Hippocampal formation (tissue), 2 donors: ENCODE measurements at regions not wholly inside any gene's neighbourhood (a gene's known extent, or its start where the extent isn't known, plus 50 kb on each side); places are given as distances from the start of the nearest gene placed in this dataset.
"Not testable (repeated sequence)": the region's sequence is repeated elsewhere in the genome, so short reads cannot be mapped to it uniquely, and the experiment has no call there.

Experiments
- DNase-seq, 2 donors: peaks; one replicate each; lab custom pipeline; 2025; lab: John Stamatoyannopoulos, UW

- DNase-seq, result no peak
These were observed 89.6 kb upstream of the BASP1 start for GRCh38 chr5:17127743-17128231.

- no peak for DNase-seq
These were observed 88.2 kb upstream of the BASP1 start for GRCh38 chr5:17129093-17129849.

DNA sequence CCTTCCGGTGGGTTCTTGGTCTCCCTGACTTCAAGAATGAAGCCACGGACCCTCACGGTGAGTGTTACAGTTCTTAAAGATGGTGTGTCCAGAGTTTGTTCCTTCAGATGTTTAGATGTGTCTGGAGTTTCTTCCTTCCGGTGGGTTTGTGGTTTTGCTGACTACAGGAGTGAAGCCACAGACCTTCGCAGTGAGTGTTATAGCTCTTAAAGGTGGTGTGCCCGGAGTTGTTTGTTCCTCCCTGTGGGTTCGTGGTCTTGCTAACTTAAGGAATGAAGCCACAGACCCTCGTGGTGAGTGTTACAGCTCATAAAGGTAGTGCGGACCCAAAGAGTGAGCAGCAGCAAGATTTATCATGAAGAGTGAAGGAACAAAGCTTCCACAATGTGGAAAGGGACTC is 87.1 kb upstream of the BASP1 start:
- DNase-seq, result not testable (repeated sequence)

DNA sequence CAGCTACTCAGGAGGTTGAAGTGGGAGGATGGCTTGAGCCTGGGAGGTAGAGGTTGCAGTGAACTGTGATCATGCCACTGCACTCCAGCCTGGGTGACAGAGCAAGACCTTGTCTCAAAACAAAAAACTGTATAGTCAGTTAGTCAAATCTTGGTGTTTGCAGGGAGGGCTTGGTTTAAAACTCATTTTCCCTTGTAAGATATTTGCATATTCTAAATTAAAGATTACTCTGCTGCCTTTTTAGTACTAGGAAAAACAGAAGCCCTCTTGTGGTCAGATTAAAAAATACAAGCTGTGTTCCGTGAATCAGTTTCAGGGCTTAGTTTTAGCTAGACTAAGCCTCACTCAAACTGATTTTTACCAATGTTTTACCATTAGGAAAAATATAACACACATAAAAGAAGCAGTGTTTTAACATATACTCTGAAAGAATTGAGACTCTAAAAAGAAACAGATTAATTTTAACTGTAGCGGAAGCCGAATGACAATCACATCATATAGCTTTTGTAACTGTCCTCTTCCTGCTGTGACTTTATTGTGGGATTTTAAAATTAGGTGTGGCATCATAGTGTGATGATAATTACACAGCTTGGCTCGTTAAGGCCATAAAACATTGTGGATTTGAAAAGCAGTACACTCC is 84.9 kb upstream of the BASP1 start:
- DNase-seq, result peak in 1 of 2 donors; percentile 35

DNA sequence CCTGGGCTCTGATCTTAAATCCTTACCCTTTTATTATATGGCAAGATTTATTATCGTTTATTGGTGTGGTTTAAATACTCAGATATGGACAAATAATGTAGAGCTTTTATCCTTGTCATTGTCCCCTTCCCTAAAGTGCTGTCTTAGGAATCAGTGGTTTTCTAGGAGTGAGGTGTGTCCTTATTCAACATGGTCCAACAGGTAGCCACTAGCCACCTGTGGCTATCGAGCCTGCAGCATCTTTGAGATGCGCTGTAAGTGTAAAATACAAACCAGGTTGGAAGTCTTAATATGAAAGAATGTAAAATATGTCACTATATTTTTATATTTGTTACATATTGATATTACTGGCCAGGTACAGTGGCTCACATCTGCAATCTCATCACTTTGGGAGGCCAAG is 82.4 kb upstream of the BASP1 start:
- no peak for DNase-seq

DNA sequence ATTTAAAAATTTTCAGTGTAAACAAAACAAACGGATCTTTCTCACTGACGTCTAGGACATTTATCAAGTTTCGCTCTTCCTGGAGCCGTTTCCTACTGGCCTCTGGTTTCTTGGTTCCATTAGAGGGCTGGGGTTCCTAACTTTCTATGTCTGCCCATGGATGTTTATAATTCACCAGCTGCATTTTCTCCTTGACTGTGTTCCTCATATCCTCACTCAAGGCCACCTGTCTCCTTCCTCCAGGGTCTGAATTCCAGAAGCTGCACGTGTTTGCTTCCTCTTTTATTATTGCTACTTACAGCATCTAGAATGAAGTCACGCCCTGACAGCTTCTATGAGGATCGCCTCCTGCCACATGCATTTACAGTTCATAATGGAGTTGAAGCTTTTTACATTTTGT is 74.1 kb upstream of the BASP1 start:
- no peak for DNase-seq

GRCh38 chr5:17146280-17146841 is 71.1 kb upstream of the BASP1 start:
- DNase-seq, result no peak

DNA sequence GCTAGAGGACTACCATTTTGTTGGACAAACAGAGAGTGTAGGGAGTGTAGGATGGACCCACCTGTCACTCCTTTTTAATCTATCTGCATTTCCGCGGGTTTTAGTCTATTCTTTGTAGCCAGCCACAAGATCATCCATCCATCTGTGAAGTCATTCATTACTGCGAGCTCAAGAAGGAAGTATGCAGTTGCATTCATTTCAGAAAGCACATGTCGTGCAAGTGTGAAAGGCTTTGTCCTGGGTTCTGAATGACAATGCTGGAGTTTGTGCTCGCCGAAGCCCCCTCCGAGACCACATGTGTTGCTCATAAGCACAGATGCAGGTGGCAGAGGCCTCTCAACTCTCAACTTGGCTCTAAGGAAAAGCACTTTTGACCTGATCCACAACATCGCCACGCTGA is 70.3 kb upstream of the BASP1 start:
- DNase-seq, result no peak

DNA sequence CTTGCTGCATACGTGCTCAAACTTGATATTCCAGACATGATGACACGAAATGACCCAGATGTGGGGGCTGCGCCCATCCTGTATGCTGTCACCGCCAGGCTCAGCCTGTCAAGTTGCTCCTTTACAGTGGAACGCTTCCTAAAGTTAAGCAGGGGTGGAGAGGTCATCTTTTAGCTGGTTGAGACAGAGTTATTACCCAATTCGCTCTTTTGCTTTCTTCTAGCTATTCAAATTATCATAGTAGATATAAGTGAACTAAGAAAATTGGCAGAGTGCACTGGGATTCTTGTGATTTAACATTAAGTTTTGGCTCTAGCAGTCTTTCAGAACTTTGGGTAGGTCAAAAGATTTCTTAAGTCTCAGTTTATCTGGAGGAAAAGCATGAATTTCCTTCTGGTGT is 69.8 kb upstream of the BASP1 start:
- DNase-seq, result no peak

DNA sequence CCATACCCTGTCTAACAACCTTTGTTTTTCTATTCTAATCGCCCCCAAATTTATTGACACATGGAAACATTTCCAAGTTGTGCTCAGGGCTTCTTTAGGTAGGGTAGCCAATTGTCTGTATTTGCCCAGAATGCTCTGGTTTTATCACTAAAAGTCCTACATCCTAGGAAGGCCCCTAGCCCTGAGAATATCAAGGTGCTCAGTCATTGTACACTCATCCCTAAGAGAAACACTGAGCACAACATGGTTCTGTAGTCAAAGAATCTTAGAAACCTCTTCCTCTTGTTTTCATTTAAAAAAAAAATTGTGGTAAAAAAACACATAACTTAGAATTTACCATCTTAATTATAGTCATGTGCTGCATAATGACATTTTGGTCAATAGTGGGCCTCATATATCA is 69.0 kb upstream of the BASP1 start:
- DNase-seq, result no peak

GRCh38 chr5:17149786-17150185 is 67.6 kb upstream of the BASP1 start:
- DNase-seq, result no peak

GRCh38 chr5:17150531-17150930 is 66.9 kb upstream of the BASP1 start:
- DNase-seq, result no peak

DNA sequence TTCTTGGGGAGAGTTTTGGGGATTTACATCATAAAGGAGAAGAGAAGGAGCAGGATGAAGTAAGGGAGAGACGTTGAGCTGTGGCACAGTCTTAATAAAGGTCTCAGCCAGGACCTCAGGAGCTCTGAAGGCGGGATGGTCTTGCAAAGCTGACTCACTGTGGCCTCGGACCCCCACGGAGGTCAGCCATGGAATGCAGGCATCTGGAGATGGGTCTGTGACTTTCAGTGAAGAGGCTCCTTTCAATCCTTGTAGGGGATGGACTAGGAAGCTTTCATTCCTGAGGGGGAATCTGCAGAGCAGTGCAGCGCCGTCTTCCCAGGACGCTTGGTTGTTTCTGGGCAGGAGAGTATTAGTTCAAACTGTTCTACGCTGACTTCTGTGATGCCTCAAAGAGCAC is 65.7 kb upstream of the BASP1 start:
- DNase-seq, result no peak

- DNase-seq, result no peak
These were observed 63.0 kb upstream of the BASP1 start for GRCh38 chr5:17154211-17154996.

- DNase-seq, result no peak
These were observed 61.0 kb upstream of the BASP1 start for GRCh38 chr5:17156463-17156862.

DNA sequence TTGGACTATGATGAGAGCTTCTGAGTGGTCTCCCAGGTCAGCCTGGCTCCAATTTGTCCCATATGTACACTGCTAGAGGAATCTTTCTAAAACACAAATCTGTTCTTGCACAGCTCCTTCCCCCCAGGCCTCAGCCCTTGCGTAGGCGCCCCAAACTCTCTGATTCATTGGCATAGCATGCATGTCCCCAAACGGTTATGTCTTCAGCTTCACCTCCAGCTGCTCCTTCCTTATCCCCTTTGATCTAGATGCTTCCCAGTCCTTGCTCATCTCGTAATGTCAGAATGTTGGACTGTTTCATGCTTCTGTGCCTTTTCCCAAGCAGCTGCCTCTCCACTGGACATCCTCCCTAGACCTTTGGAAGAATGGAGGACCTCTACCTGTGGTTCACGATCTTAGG is 60.1 kb upstream of the BASP1 start:
- no peak for DNase-seq

GRCh38 chr5:17157916-17158529 is 59.4 kb upstream of the BASP1 start:
- no peak for DNase-seq

DNA sequence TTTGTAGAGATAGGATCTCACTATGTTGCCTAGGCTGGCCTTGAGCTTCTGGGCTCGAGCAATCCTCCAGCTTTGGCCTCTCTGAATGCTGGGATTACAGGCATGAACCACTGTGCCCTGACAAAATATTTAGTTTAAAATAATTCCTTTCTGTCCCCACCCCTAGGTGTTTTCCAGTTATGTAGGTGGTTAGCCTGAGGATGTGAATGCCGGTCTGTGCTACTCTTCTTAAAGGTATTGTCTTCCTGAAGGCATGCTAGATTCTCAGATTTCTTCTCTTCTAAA is 56.7 kb upstream of the BASP1 start:
- DNase-seq, result no peak

DNA sequence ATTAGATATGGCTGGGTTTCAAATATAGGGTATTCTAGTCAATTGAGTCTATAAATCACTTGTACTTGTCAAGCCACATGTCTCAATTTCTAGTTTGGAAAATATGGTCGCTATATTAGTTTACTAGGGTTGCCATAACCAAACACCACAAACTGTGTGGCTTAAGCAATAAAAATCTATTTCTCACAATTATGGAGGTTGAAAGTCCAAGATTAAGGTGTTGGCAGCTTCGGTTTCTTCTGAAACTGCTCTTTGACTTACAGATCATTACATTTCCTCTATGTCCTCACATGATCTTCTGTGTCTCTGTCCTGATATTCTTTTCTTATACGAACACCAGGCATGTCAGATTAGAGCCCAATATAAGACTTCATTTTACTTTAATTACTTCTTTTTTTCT is 55.8 kb upstream of the BASP1 start:
- DNase-seq, result no peak

- DNase-seq, result no peak
These were observed 54.2 kb upstream of the BASP1 start for GRCh38 chr5:17163221-17163620.

- DNase-seq, result no peak
These were observed 50.1 kb upstream of the BASP1 start for GRCh38 chr5:17167171-17167891.
